Activated CD4-positive, alpha-beta T cell treated with anti-CD3 and anti-CD28 coated beads, Interleukin-2, amount 10 ng/mL, durations not matched to agents 7 days and 5 days (primary cell): ENCODE measurements at regions not wholly inside any gene's neighbourhood (a gene's known extent, or its start where the extent isn't known, plus 50 kb on each side); places are given as distances from the start of the nearest gene placed in this dataset.

ENCODE experiments used
- CTCF ChIA-PET: fragments of 350-600 bp; sonication (Branson Sonifier 250); formaldehyde crosslinking; loops from one replicate; lab custom pipeline; 2021; ENCODE audit warnings: antibody characterized with exemption; lab: Charles Lee
- POLR2A ChIA-PET: fragments of 350-600 bp; sonication (Branson Sonifier 250); formaldehyde crosslinking; loops from one replicate; lab custom pipeline; 2021; ENCODE audit warnings: antibody characterized with exemption; lab: Charles Lee
- DNase-seq: peaks from one replicate; pipeline ENCODE4 v3.0.0-alpha.2; 2020
- H3K27ac Mint-ChIP-seq: one replicate; pipeline ENCODE4 v1.8.0; 2021; ENCODE audit warnings: mild to moderate bottlenecking, moderate library complexity, mixed read lengths
- H3K27me3 Mint-ChIP-seq: one replicate; pipeline ENCODE4 v1.8.0; 2021; ENCODE audit warnings: mixed read lengths
- H3K36me3 Mint-ChIP-seq: one replicate; pipeline ENCODE4 v1.8.0; 2021; ENCODE audit warnings: low read depth, mixed read lengths
- H3K4me1 Mint-ChIP-seq: one replicate; pipeline ENCODE4 v1.8.0; 2021; ENCODE audit warnings: mixed read lengths
- H3K4me3 Mint-ChIP-seq: one replicate; pipeline ENCODE4 v1.8.0; 2021; ENCODE audit warnings: mild to moderate bottlenecking, moderate library complexity, mixed read lengths
- H3K9me3 Mint-ChIP-seq: one replicate; pipeline ENCODE4 v1.8.0; 2021; ENCODE audit warnings: mixed read lengths

DNA sequence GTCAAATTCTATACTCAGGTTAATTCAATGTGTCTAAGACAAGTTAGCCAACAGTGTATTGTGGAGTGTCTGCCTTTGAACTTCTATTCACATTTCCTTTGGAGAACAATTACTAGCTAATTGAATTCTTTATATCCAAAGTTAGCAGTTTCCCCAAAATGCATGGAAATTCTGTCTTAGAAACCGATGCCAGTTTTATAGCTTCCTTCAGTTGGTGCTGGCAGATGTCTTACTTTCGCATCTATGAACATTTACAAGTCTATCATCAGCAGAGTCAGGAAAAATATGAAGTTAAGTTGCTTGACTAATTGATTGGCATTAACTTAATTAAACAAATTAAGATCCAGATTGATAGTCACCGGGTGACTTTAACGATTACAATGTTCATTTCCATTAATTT is 527.6 kb upstream of the CDH18 start:
- DNase-seq: no peak
- ChIA-PET CTCF (no interaction called here), POLR2A (no interaction called here)
- Mint-ChIP-seq H3K4me1 (no peaks in the 10 kb centered on the region), H3K36me3 (no peaks in the 10 kb centered on the region), H3K9me3 (peaks cover 5% of the 10 kb centered on the region), H3K27me3 (no peaks in the 10 kb centered on the region), H3K4me3 (no peak overlapping the region), H3K27ac (no peak overlapping the region)

DNA sequence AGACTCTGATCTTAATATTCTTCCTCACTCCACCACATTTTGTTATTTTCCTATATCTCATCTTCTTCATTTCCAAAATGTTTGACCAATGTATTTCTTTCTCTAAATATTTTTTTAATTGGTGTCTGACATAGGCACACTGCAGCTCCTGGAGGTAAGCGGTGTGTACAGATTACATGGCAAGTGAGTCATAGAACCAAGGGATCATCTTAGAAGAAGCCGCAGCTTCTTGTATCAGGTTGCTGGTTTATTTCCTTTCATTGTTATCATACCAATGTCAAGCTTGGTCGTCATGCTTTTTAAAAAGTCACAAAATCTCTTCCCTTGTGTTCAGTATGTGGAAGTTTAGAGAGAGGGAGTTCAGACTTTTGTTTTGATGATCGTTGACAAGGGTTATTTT is 526.1 kb upstream of the CDH18 start:
- no peaks in the 10 kb centered on the region for H3K36me3 Mint-ChIP-seq
- no peaks in the 10 kb centered on the region for H3K9me3 Mint-ChIP-seq
- no peaks in the 10 kb centered on the region for H3K27me3 Mint-ChIP-seq
- H3K4me1 Mint-ChIP-seq: no peaks in the 10 kb centered on the region
- no peak overlapping the region for H3K4me3 Mint-ChIP-seq
- no peak for DNase-seq
- ChIA-PET POLR2A (no interaction called here), CTCF (no interaction called here)
- H3K27ac Mint-ChIP-seq: no peak overlapping the region

GRCh38 chr5:20500546-20500945 is 512.5 kb upstream of the CDH18 start:
- no peaks in the 10 kb centered on the region for H3K36me3 Mint-ChIP-seq
- H3K27ac Mint-ChIP-seq: no peak overlapping the region
- peaks cover 2% of the 10 kb centered on the region for H3K9me3 Mint-ChIP-seq
- no peaks in the 10 kb centered on the region for H3K27me3 Mint-ChIP-seq
- H3K4me3 Mint-ChIP-seq: no peak overlapping the region
- POLR2A ChIA-PET: no interaction called here
- no peak for DNase-seq
- CTCF ChIA-PET: no interaction called here
- H3K4me1 Mint-ChIP-seq: no peaks in the 10 kb centered on the region

GRCh38 chr5:20498926-20499325 is 510.9 kb upstream of the CDH18 start:
- Mint-ChIP-seq H3K27ac (no peak overlapping the region), H3K4me1 (no peaks in the 10 kb centered on the region), H3K4me3 (no peak overlapping the region), H3K27me3 (no peaks in the 10 kb centered on the region), H3K36me3 (no peaks in the 10 kb centered on the region), H3K9me3 (peaks cover 2% of the 10 kb centered on the region)
- no peak for DNase-seq
- ChIA-PET POLR2A (no interaction called here), CTCF (no interaction called here)

DNA sequence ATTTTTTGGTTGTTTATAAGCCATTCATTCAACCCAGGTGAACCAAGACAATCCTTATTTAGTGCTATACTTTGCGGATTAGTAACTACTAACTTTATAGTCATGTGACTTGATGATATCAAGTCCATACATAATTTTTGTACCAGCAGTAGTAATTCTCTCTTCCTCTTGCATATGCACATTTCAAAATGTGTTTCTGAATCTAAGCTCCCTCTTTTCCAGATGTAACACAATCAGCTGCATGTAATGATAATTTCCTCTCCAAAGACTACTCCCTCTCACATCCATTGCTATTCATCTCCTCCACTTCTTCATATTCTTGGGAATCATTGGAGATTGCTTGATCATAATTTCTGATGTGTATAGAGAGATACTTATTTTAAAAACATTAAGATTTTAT is 510.1 kb upstream of the CDH18 start:
- ChIA-PET CTCF (no interaction called here), POLR2A (no interaction called here)
- Mint-ChIP-seq H3K27me3 (no peaks in the 10 kb centered on the region), H3K9me3 (peaks cover 2% of the 10 kb centered on the region), H3K4me3 (no peak overlapping the region), H3K4me1 (no peaks in the 10 kb centered on the region), H3K36me3 (no peaks in the 10 kb centered on the region), H3K27ac (no peak overlapping the region)
- DNase-seq: no peak

GRCh38 chr5:20497356-20497755 is 509.4 kb upstream of the CDH18 start:
- peaks cover 2% of the 10 kb centered on the region for H3K9me3 Mint-ChIP-seq
- ChIA-PET POLR2A (no interaction called here), CTCF (no interaction called here)
- no peaks in the 10 kb centered on the region for H3K4me1 Mint-ChIP-seq
- H3K36me3 Mint-ChIP-seq: no peaks in the 10 kb centered on the region
- H3K4me3 Mint-ChIP-seq: no peak overlapping the region
- H3K27me3 Mint-ChIP-seq: no peaks in the 10 kb centered on the region
- DNase-seq: no peak
- H3K27ac Mint-ChIP-seq: no peak overlapping the region

- no peaks in the 10 kb centered on the region for H3K27me3 Mint-ChIP-seq
- no peaks in the 10 kb centered on the region for H3K9me3 Mint-ChIP-seq
- H3K36me3 Mint-ChIP-seq: no peaks in the 10 kb centered on the region
- no peak overlapping the region for H3K4me3 Mint-ChIP-seq
- H3K4me1 Mint-ChIP-seq: no peaks in the 10 kb centered on the region
- DNase-seq: no peak
- H3K27ac Mint-ChIP-seq: no peak overlapping the region
- CTCF ChIA-PET: no interaction called here
- POLR2A ChIA-PET: no interaction called here
Observed at GRCh38 chr5:20494706-20495105, 506.7 kb upstream of the CDH18 start.

- H3K27me3 Mint-ChIP-seq: no peaks in the 10 kb centered on the region
- no peaks in the 10 kb centered on the region for H3K36me3 Mint-ChIP-seq
- H3K4me1 Mint-ChIP-seq: no peaks in the 10 kb centered on the region
- CTCF ChIA-PET: no interaction called here
- H3K9me3 Mint-ChIP-seq: peaks cover 3% of the 10 kb centered on the region
- no peak for DNase-seq
- POLR2A ChIA-PET: no interaction called here
- no peak overlapping the region for H3K4me3 Mint-ChIP-seq
- H3K27ac Mint-ChIP-seq: no peak overlapping the region
Observed at GRCh38 chr5:20486826-20487225, 498.8 kb upstream of the CDH18 start.

- ChIA-PET POLR2A (no interaction called here), CTCF (no interaction called here)
- H3K36me3 Mint-ChIP-seq: no peaks in the 10 kb centered on the region
- H3K4me3 Mint-ChIP-seq: no peak overlapping the region
- no peaks in the 10 kb centered on the region for H3K27me3 Mint-ChIP-seq
- no peaks in the 10 kb centered on the region for H3K4me1 Mint-ChIP-seq
- no peak for DNase-seq
- no peak overlapping the region for H3K27ac Mint-ChIP-seq
- peaks cover 2% of the 10 kb centered on the region for H3K9me3 Mint-ChIP-seq
Observed at GRCh38 chr5:20476016-20476415, 488.0 kb upstream of the CDH18 start.

GRCh38 chr5:20470997-20471396 is 483.0 kb upstream of the CDH18 start:
- Mint-ChIP-seq H3K9me3 (no peaks in the 10 kb centered on the region), H3K36me3 (no peaks in the 10 kb centered on the region), H3K27ac (no peak overlapping the region), H3K27me3 (no peaks in the 10 kb centered on the region), H3K4me1 (no peaks in the 10 kb centered on the region), H3K4me3 (no peak overlapping the region)
- no peak for DNase-seq
- ChIA-PET POLR2A (no interaction called here), CTCF (no interaction called here)

DNA sequence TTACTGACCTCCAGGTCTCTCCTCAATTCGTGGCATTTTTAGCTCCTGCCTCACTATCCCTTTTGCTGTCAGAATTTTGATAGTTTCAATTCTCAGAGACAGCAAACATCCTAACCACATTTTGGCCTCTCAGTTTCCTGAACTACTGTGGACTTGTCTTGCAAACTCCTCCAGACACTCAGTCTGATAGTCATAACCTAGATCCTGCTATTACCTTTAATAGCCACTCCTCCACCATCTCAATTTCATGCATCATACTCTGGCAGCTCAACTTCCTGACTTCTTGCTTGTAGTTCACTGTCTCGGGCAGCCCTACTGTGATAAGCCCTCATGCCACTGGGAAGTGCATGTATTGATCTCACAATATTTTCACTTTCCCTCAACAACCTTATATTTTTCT is 481.8 kb upstream of the CDH18 start:
- no peaks in the 10 kb centered on the region for H3K9me3 Mint-ChIP-seq
- CTCF ChIA-PET: no interaction called here
- POLR2A ChIA-PET: no interaction called here
- H3K27me3 Mint-ChIP-seq: no peaks in the 10 kb centered on the region
- H3K36me3 Mint-ChIP-seq: no peaks in the 10 kb centered on the region
- no peaks in the 10 kb centered on the region for H3K4me1 Mint-ChIP-seq
- H3K4me3 Mint-ChIP-seq: no peak overlapping the region
- no peak for DNase-seq
- no peak overlapping the region for H3K27ac Mint-ChIP-seq

DNA sequence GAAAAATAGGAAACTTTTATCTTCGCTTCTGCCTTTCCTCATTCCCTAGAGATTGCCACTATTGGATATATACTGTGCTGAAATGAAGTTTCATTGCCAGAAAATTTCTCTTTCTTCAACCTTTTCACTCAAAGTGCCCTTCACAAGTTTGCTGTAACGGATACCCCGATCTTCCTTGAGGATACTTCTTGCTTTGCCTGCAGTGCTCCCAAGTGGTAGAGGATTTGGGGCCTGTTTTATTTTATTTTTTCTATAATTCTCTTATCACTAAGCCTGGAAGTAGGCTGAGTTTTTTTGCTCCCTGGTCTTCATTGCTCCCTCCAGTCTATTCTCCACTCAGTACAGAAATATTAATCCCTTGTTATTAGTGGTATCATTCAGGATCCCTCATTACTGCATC is 481.4 kb upstream of the CDH18 start:
- Mint-ChIP-seq H3K27me3 (no peaks in the 10 kb centered on the region), H3K27ac (no peak overlapping the region), H3K9me3 (no peaks in the 10 kb centered on the region), H3K4me3 (no peak overlapping the region), H3K36me3 (no peaks in the 10 kb centered on the region), H3K4me1 (no peaks in the 10 kb centered on the region)
- DNase-seq: no peak
- ChIA-PET POLR2A (no interaction called here), CTCF (no interaction called here)

- Mint-ChIP-seq H3K4me1 (no peaks in the 10 kb centered on the region), H3K36me3 (no peaks in the 10 kb centered on the region), H3K9me3 (peaks cover 3% of the 10 kb centered on the region), H3K4me3 (no peak overlapping the region), H3K27me3 (no peaks in the 10 kb centered on the region), H3K27ac (no peak overlapping the region)
- ChIA-PET CTCF (no interaction called here), POLR2A (no interaction called here)
- no peak for DNase-seq
Observed at GRCh38 chr5:20466512-20466911, 478.5 kb upstream of the CDH18 start.

DNA sequence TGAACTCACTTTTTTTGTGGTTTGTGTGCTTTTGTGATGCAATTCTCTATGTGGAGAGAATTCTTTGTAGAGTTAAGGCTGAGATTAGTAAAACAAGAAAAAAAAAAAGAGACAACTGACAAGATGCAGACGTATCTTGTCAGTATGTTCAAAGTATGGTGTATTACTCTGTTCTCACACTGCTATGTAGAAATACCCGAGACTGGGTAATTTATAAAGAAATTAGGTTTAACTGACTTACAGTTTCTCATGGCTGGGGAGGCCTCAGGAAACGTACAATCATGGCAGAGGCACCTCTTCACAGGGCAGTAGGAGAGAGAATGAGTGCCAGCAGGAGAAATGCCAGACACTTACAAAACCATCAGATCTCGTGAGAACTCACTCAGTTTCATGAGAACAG is 475.2 kb upstream of the CDH18 start:
- H3K4me1 Mint-ChIP-seq: no peaks in the 10 kb centered on the region
- no peak overlapping the region for H3K4me3 Mint-ChIP-seq
- POLR2A ChIA-PET: no interaction called here
- CTCF ChIA-PET: no interaction called here
- no peaks in the 10 kb centered on the region for H3K36me3 Mint-ChIP-seq
- H3K9me3 Mint-ChIP-seq: peaks cover 3% of the 10 kb centered on the region
- no peak overlapping the region for H3K27ac Mint-ChIP-seq
- no peak for DNase-seq
- H3K27me3 Mint-ChIP-seq: no peaks in the 10 kb centered on the region

- H3K9me3 Mint-ChIP-seq: peaks cover 6% of the 10 kb centered on the region
- H3K4me1 Mint-ChIP-seq: no peaks in the 10 kb centered on the region
- CTCF ChIA-PET: no interaction called here
- H3K27ac Mint-ChIP-seq: no peak overlapping the region
- POLR2A ChIA-PET: no interaction called here
- no peak overlapping the region for H3K4me3 Mint-ChIP-seq
- no peaks in the 10 kb centered on the region for H3K27me3 Mint-ChIP-seq
- H3K36me3 Mint-ChIP-seq: no peaks in the 10 kb centered on the region
- DNase-seq: no peak
Observed at GRCh38 chr5:20446121-20446520, 458.1 kb upstream of the CDH18 start.
